NCI-H2081 (cell line): ENCODE measurements at regions not wholly inside any gene's neighbourhood (a gene's known extent, or its start where the extent isn't known, plus 50 kb on each side); places are given as distances from the start of the nearest gene placed in this dataset.
"Not testable (repeated sequence)": the region's sequence is repeated elsewhere in the genome, so short reads cannot be mapped to it uniquely, and the experiment has no call there.

Experiments
- DNase-seq, 2 experiments: peaks; one replicate each; lab custom pipeline; 2025; lab: John Stamatoyannopoulos, UW

DNA sequence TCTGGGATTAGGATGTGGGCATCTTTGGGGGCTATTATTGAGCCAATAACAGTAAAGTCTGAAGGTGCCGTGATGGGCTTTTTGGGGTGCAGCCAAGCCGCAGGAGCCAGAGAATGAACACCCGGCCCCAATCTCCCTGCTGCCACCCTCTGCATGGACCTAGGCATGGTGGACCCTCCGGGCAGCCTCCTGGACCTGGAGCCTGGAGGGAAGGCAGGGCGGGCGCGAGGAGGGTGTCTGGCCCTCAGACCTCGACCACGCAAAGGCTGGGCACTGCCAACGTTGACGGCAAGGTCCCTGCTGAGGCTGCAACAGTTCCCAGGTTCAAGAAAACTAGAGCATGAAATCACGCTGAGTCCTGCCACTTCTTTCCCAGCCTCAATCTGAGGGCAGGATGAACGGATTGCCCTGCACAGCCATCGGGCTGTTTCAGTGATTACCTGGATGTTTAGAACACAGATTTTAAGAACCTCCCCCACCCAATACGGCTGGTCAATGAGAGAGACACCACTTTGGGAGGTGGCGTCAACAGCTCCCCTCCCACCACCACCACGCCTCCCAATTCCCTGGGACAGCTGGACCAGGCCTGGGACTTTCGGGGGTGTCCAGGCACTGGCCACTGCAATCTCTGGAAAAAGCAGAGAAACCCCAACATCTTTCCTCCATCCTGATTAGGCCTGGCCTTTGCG, 147.4 kb downstream of the NPIPB11 start:
- not testable (repeated sequence) for DNase-seq

DNA sequence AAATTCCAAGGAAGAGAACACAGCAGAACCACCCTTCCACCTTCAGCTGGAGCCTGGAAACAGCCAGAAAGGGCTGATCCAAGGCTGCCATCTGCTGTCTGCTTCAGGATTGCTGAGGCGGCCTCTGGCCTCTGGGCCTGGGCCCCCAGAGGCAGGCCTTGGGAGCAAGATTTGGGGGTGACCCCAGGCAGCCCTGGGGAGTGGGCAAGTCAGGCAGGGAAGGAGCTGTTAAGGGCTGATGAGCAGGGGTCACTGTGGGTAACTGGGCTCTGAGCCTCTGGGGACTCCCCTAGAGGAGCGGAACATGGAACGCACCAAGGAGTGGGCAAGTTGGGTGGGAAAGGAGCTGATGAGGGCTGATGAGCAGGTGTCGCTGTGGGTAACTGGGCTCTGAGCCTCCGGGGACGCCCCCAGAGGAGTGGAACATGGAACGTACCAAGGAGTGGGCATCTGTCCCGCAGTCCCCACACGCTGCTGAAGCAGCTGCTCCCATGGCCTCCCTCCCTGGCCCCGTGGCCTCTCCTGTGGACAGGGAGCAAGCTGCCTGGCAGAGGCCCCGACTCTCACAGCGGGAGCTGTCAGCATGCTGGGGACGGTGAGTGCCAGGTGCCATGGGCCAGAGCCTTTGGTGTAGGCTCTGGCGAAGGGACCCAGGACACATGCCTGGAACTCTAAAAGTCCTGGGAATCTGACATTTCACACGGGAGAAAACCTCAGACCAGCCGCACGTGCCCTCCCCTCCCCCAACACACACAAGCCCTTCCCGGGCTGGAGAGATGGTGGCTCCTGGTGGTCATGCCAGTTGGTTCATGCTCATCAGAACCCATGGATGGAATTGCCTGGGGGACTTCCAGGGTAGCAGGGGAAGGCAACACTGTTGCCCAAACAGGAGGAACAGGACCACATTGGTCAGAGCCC, 148.8 kb downstream of the NPIPB11 start:
- DNase-seq, result not testable (repeated sequence)

DNA sequence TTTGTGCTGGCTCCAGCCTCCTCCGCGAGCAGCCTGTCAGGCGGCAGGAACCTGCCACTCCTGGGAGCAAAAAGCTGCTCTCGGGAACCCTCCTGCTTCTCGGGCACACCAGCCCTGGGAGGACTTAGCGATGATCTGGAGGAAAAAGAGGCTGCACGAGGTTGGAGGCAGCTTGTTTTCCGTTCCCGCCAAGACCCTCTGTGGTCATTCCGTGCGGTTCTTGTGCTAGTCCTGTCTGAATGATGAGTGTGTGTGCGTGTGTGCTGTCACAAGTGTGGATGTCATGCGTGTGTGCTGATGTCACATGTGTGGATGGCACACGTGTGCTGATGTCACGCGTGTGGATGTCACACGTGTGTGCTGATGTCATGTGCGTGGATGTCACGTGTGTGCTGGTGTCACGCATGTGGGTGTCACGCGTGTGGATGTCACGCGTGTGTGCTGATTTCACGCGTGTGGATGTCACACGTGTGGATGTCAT, 150.0 kb downstream of the NPIPB11 start:
- DNase-seq, result no peak

DNA sequence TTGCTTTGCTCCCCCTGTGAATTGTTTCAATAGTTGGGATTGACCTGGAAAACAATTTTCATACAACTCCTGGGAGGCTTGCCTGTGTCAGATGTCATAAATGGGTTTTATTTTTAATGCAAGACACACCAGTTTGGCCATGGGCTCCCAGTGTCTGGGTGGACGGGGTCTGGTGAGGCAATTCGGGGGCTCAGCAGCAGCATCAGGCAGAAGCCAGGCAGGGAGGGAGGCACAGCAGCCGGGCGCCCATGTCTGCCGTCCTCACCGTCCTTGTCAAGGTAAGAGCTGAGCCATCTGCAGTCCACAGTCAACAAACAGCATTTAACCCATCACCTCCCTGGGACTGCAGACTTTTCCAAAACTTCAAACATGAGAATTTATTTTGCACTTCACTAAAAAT, 150.6 kb downstream of the NPIPB11 start:
- not testable (repeated sequence) for DNase-seq

GRCh38 chr16:29255496-29255796, 151.1 kb downstream of the NPIPB11 start:
- not testable (repeated sequence) for DNase-seq

DNA sequence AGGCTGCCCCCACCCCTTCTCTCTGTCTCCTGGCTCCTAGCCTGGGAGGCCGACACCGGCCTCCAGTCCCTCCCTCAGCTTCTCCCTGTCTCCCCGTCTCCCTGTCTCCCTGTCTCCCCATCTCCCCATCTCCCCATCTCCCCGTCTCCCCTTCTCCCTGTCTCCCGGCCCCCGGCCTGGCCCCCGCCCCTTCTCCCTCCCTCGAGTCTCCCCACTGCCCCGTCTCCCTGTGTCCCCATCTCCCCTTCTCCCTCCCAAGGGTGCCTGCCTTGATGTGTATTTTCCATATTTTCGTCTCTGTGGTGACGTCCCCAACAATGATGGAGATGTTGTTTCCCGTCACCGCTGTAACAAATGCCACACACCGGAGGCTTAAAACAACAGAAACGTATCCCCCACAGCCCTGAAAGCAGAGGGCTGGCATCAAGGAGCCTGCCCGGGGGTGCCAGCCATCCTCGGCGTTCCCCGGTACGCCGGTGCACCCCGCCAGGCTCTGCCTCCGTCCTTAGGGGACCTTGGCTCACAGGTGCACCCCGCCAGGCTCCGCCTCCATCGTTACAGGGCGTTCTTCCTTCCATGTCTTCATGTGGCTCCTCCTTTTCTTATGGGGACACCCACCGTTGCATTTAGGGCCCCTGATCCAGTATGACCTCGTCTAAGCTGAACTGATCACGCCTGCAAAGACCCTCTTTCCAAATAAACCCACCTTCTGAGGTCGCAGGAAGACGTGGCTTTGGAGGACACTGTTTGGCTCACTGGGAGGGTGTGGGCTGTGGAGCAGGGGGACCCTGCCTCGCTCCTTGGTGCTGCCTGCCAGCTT, 151.6 kb downstream of the NPIPB11 start:
- DNase-seq, result no peak

DNA sequence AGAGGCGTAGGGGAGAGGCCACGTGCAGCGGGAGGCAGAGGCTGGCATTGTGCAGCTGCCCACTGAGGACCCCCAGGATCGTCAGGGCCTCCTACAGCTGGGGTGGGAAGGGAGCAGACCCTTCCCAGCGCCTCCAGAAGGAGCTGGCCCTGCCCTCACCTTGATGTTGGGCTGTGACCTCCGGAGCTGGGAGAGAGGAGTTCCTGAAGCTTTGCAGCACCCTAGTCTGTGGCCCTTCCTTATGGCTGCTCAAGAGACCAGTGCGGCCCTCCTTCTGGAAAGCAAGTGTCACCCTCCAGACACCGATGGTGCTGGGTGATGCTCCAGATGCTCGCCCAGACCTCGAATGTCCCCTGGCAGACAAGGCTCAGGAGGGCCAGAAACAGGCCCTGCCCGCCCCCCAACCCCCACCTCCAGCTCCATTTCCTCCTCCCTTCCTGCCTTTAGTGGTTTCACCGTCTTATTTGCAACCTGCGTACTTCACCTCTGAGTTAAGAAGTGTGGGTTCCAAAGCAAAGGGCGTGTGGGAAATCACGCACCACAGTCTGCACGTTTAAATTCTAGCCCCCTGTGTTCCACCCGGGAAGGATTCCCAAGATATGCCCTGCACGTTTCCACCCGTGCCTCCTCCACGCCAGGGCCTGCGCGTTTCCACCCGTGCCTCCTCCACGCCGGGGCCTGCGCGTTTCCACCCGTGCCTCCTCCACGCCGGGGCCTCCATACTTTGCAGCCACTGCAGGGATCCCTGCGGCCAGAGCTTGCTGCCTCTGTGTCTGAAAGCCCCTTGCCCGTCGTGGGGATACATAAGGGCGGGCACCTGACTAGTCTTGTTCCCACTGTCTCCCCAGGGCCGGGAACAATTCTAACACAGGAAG, 152.6 kb downstream of the NPIPB11 start:
- not testable (repeated sequence) for DNase-seq

DNA sequence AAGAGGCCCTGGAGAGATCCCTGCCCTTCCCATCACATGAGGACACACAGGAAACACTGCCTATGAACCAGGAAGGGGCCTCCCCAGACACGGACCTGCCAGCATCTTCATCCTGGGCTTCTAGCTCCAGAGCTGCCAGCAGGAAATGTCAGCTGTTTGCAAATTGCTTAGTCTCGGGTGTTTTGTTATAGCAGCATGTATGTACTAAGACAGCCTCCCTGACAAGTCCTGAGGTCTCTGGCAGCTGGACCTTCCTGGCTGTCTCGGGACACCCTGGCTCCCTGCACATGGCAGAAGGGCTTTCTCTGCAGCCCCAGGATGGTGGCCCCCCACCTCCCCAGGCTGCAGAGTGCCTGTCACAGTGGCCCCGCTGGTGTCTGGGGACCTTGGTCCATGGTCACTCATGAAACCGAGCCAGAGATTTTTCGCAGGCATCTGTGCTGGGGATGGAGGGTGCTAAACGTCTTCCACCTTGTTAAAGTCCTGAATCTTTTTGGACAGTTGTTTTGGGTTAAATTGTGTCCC, 153.4 kb downstream of the NPIPB11 start:
- DNase-seq, result not testable (repeated sequence)

DNA sequence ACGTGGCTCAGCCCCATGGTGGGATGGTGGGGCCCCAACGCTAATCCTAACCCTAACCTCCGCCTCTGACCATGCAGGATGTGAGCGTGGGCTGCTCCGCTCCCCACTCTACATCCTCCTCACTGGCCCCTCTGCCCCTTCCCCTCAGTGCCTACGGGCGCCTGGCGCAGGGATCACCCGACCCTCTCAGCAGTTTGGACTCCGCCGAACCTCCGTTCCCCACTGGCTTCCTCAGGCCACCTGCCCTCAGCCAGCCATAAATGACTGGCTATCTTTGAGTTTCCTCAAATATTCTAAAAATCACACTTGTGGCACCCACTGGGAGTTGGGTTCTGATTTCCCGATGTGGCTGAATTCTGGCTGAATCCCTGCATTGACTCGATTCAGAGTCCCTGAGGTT, 154.2 kb downstream of the NPIPB11 start:
- not testable (repeated sequence) for DNase-seq

GRCh38 chr16:29251571-29252011, 154.9 kb downstream of the NPIPB11 start:
- not testable (repeated sequence) for DNase-seq

DNA sequence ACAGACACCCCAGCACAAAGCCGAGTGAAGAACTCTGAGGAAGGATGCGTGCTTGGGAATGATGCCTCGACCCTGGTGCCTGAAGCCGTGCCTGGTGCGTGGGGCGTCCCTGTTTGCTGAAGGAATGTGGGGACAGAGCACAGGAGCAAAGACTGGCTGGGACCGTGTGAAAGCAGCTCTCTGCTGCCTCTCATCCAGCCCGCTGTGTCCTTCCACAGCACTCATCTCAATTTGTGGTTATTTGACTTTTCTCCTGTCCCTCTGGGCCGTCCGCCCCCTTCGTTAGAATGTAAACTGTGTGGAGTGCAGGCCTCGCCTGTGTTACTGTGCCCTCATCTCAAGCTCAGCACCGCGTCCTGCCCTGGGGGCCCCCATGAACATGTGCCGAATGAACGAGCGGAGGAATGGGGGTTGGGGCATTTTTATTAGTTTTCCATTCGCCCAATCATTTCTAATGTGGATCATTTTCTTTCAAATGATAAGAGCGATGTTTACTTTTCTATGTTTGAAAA, 155.5 kb downstream of the NPIPB11 start:
- not testable (repeated sequence) for DNase-seq

- DNase-seq, result not testable (repeated sequence)
Observed at GRCh38 chr16:29250469-29250868, 156.0 kb downstream of the NPIPB11 start.

- not testable (repeated sequence) for DNase-seq
Observed at GRCh38 chr16:29248940-29249318, 157.6 kb downstream of the NPIPB11 start.

- DNase-seq, result not testable (repeated sequence)
Observed at GRCh38 chr16:29248306-29248939, 158.1 kb downstream of the NPIPB11 start.

DNA sequence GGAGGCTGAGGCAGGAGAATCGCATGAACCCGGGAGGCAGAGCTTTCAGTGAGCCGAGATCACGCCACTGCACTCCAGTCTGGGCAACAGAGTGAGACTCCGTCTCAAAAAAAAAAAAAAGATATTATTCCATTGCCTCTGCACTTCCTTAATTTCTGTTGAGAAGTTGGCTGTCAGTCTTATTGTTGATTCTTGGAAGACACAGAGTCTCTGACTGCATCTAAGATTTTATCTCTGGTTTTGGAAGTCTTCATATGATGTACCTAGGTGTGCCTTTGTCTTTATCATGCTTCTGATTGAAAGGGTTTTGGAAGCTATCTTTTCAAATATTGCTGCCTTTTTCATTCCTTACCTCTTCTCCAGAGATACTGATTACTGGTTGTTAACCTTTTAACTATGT, 160.4 kb downstream of the NPIPB11 start:
- not testable (repeated sequence) for DNase-seq

- no peak for DNase-seq
Observed at GRCh38 chr16:29237971-29238370, 168.5 kb downstream of the NPIPB11 start.

GRCh38 chr16:29237495-29237894, 169.0 kb downstream of the NPIPB11 start:
- DNase-seq, result not testable (repeated sequence)

GRCh38 chr16:29237023-29237422, 169.5 kb downstream of the NPIPB11 start:
- not testable (repeated sequence) for DNase-seq

DNA sequence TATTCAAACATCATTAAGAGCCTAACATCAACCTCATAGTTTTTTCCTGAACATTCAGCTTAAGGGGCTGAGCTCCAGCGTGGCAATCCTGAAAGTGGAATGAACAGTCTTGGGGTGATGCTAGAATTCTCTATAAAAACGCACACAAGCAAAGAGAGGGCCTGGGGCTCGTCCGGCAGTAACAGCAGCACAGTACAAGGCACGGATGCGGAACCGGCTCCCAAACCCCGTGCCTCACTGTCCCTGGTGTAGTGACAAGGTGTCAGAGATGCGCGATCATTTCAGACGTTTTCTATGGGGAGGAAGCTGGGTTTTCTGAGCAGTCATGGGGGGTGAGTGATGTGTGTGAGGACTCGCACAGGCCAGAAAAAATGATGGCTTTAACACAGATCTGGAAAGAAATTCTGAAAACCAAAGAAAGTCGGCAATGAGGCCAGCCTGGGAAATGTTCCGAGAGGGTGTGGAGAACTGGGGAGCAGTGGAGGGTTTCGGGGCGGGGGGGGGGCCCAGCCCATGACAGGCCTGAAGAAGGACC, 170.6 kb downstream of the NPIPB11 start:
- DNase-seq, result not testable (repeated sequence)
